Kidney (tissue), 13 donors: ENCODE measurements at regions not wholly inside any gene's neighbourhood (a gene's known extent, or its start where the extent isn't known, plus 50 kb on each side); places are given as distances from the start of the nearest gene placed in this dataset.

Experiments used
- DNase-seq, 5 donors: peaks; one replicate each; pipeline ENCODE4 v3.0.0-alpha.2; 2013 to 2020
- FAIRE-seq: peaks from 2 replicates; lab custom pipeline; 2012; peaks lifted over from hg19 to GRCh38; lab: Jason Lieb, UNC
- H3K27ac ChIP-seq, 2 donors: one replicate each; pipeline ENCODE4 v1.7.0; 2013; ENCODE audit warnings: low read depth in 2 of 2, low read length in 2 of 2, inconsistent platforms in 1 of 2
- H3K27me3 ChIP-seq: one replicate; pipeline ENCODE4 v1.7.1; 2013; ENCODE audit warnings: low read length, inconsistent platforms; ENCODE audit not compliant: control insufficient read depth, insufficient read depth
- H3K36me3 ChIP-seq, 3 donors: one replicate each; pipeline versions ENCODE4 v1.7.0 to v1.7.1; 2013; ENCODE audit warnings: low read length in 3 of 3, control low read depth in 1 of 3, inconsistent platforms in 1 of 3; ENCODE audit not compliant: insufficient read depth in 3 of 3, control insufficient read depth in 2 of 3
- H3K4me1 ChIP-seq, 3 donors: one replicate each; pipeline versions ENCODE4 v1.7.0 to v1.7.1; 2013; ENCODE audit warnings: low read length in 3 of 3, inconsistent platforms in 1 of 3, low read depth in 1 of 3; ENCODE audit not compliant: control insufficient read depth in 2 of 3, insufficient read depth in 2 of 3
- H3K4me3 ChIP-seq, 3 donors: one replicate each; pipeline versions ENCODE4 v1.7.0 to v1.8.1; 2013; ENCODE audit warnings: low read length in 3 of 3, control low read depth in 1 of 3, inconsistent platforms in 1 of 3
- H3K9ac ChIP-seq, 3 donors: one replicate each; pipeline versions ENCODE4 v1.7.0 to v1.7.1; 2013; ENCODE audit warnings: low read length in 3 of 3, control low read depth in 1 of 3, inconsistent platforms in 1 of 3
- H3K9me3 ChIP-seq, 3 donors: one replicate each; pipeline versions ENCODE4 v1.7.0 to v1.7.1; 2013; ENCODE audit warnings: low read length in 3 of 3, control low read depth in 1 of 3, inconsistent platforms in 1 of 3; ENCODE audit not compliant: control insufficient read depth in 2 of 3, insufficient read depth in 1 of 3
- CTCF ChIP-seq: IDR thresholded peaks from 3 replicates; pipeline ENCODE4 v1.5.1; 2012; ENCODE audit warnings: mild to moderate bottlenecking, moderate library complexity, borderline replicate concordance; ENCODE audit not compliant: insufficient read depth; ENCODE audit errors: extremely low read depth
- intact Hi-C: fragments of 100-400 bp; cut with DNase I; formaldehyde crosslinking; loops from one replicate; pipeline ENCODE4 v1.11.1; 2022
- donor health status: control.
- donor health status: control.
- donor health status: control.
- donor health status: control.
- donor health status: control.
- donor health status: DM: yes; HTN: yes; CAD: no.
- donor health status: Normal renal cell carcinoma (clear cell type).

GRCh38 chr19:31075146-31075655 is 274.0 kb downstream of the TSHZ3 start:
- Histone ChIP-seq H3K4me1 (peaks cover 0 to 6% (median 0%) of the 10 kb centered on the region in 3 donors), H3K27me3 (no peaks in the 10 kb centered on the region), H3K27ac (no peak overlapping the region), H3K4me3 (no peak overlapping the region), H3K9me3 (no peaks in the 10 kb centered on the region), H3K9ac (no peak overlapping the region), H3K36me3 (no peaks in the 10 kb centered on the region)
- DNase-seq (peak in 1 of 5 donors; percentile 20), FAIRE-seq (no peak)
- intact Hi-C loops: no loop called here
- TF ChIP-seq CTCF: no peak

- intact Hi-C loops: no loop called here
- no peak overlapping the region for H3K4me3 ChIP-seq
- H3K36me3 ChIP-seq: no peaks in the 10 kb centered on the region
- no peak for TF ChIP-seq CTCF
- no peak overlapping the region for H3K9ac ChIP-seq
- H3K27me3 ChIP-seq: no peaks in the 10 kb centered on the region
- H3K9me3 ChIP-seq: no peaks in the 10 kb centered on the region
- peaks cover 0 to 6% (median 0%) of the 10 kb centered on the region in 3 donors for H3K4me1 ChIP-seq
- DNase-seq (no peak), FAIRE-seq (no peak)
- H3K27ac ChIP-seq: no peak overlapping the region
These were observed 274.8 kb downstream of the TSHZ3 start for GRCh38 chr19:31074199-31075125.

GRCh38 chr19:31073485-31074198 is 275.6 kb downstream of the TSHZ3 start:
- Histone ChIP-seq H3K36me3 (no peaks in the 10 kb centered on the region), H3K9me3 (no peaks in the 10 kb centered on the region), H3K27me3 (no peaks in the 10 kb centered on the region), H3K4me1 (peaks cover 0 to 6% (median 0%) of the 10 kb centered on the region in 3 donors), H3K9ac (no peak overlapping the region), H3K27ac (no peak overlapping the region), H3K4me3 (no peak overlapping the region)
- TF ChIP-seq CTCF: no peak
- no peak for FAIRE-seq
- intact Hi-C loops: no loop called here
- DNase-seq: peak in 2 of 5 donors; percentile 34 to 54
